GM21526 (cell line): ENCODE measurements at regions not wholly inside any gene's neighbourhood (a gene's known extent, or its start where the extent isn't known, plus 50 kb on each side); places are given as distances from the start of the nearest gene placed in this dataset.
"Not testable (repeated sequence)": the region's sequence is repeated elsewhere in the genome, so short reads cannot be mapped to it uniquely, and the experiment has no call there.

Experiments
- ATAC-seq: cut with Tn5 transposase; IDR thresholded peaks from one replicate; pipeline ENCODE4 v1.9.1; 2021; ENCODE audit warnings: moderate library complexity; ENCODE audit not compliant: unreplicated experiment, low FRiP score

GRCh38 chr4:183814461-183814860 lies 90.6 kb upstream of the STOX2 start:
- ATAC-seq, result no peak

GRCh38 chr4:183816077-183816476 lies 89.0 kb upstream of the STOX2 start:
- ATAC-seq, result no peak

GRCh38 chr4:183816882-183817509 lies 88.1 kb upstream of the STOX2 start:
- ATAC-seq, result no peak

GRCh38 chr4:183818591-183818990 lies 86.5 kb upstream of the STOX2 start:
- not testable (repeated sequence) for ATAC-seq

- no peak for ATAC-seq
Observed at GRCh38 chr4:183821076-183821853, 83.8 kb upstream of the STOX2 start.

GRCh38 chr4:183823434-183823833 lies 81.7 kb upstream of the STOX2 start:
- no peak for ATAC-seq

GRCh38 chr4:183825346-183825745 lies 79.8 kb upstream of the STOX2 start:
- ATAC-seq, result no peak

GRCh38 chr4:183826461-183826860 lies 78.6 kb upstream of the STOX2 start:
- ATAC-seq, result no peak

- ATAC-seq, result no peak
Observed at GRCh38 chr4:183828125-183828524, 77.0 kb upstream of the STOX2 start.

GRCh38 chr4:183828839-183829238 lies 76.3 kb upstream of the STOX2 start:
- ATAC-seq, result no peak

GRCh38 chr4:183830438-183830985 lies 74.6 kb upstream of the STOX2 start:
- no peak for ATAC-seq

- no peak for ATAC-seq
Observed at GRCh38 chr4:183831026-183831446, 74.1 kb upstream of the STOX2 start.

- ATAC-seq, result no peak
Observed at GRCh38 chr4:183831683-183832082, 73.4 kb upstream of the STOX2 start.

GRCh38 chr4:183832776-183833450 lies 72.2 kb upstream of the STOX2 start:
- ATAC-seq, result no peak

GRCh38 chr4:183834252-183834651 lies 70.9 kb upstream of the STOX2 start:
- ATAC-seq, result no peak

GRCh38 chr4:183837222-183837621 lies 67.9 kb upstream of the STOX2 start:
- ATAC-seq, result no peak

GRCh38 chr4:183838987-183839712 lies 66.0 kb upstream of the STOX2 start:
- no peak for ATAC-seq

- ATAC-seq, result peak; percentile 61
Observed at GRCh38 chr4:183840311-183840710, 64.8 kb upstream of the STOX2 start.

GRCh38 chr4:183841001-183841400 lies 64.1 kb upstream of the STOX2 start:
- ATAC-seq, result no peak

- ATAC-seq, result no peak
Observed at GRCh38 chr4:183842129-183842528, 63.0 kb upstream of the STOX2 start.

- ATAC-seq, result no peak
Observed at GRCh38 chr4:183843248-183843671, 61.8 kb upstream of the STOX2 start.
